ENCODE measurements at regions not wholly inside any gene's neighbourhood (a gene's known extent, or its start where the extent isn't known, plus 50 kb on each side); places are given as distances from the start of the nearest gene placed in this dataset.

DNA sequence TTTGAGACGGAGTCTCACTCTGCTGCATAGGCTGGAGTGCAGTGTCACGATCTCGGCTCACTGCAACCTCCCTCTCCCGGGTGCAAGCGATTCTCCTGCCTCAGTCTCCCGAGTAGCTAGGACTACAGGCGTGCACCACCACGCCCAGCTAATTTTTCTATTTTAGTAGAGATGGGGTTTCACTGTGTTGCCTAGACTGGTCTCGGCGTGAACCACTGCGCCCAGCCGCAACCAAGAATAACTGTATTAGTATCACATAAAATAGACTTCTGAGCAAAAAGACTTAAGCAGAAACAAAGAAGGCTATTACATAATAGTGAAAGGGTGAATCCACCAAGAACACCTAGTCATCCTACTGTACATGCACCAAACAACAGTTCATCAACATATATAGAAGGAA, 67.6 kb upstream of the TFEC start:
- Histone ChIP-seq H3K36me3 (ENCODE audit: insufficient read depth, low read length) (no peaks in the 10 kb centered on the region), H4K20me1 (ENCODE audit: insufficient read depth, low read depth, low read length) (no peaks in the 10 kb centered on the region), H3K4me2 (ENCODE audit: low read depth, low read length, poor library complexity, severe bottlenecking) (no peak overlapping the region), H3K9me3 (ENCODE audit: low read length) (no peaks in the 10 kb centered on the region), H3K27me3 (ENCODE audit: low read length) (no peaks in the 10 kb centered on the region), H2AFZ (ENCODE audit: low read length) (no peak overlapping the region), H3K9ac (ENCODE audit: low read length) (no peak overlapping the region), H3K27ac (ENCODE audit: low read length) (no peak overlapping the region), H3K4me3 (ENCODE audit: low read length) (no peak overlapping the region), H3K9me2 (replicated peaks; ENCODE audit: insufficient read depth, low read length) (no peaks in the 10 kb centered on the region), H3K4me1 (ENCODE audit: low read length) (no peaks in the 10 kb centered on the region), H3K79me2 (ENCODE audit: low read length) (no peaks in the 10 kb centered on the region)
- no peak for DNase-seq

DNA sequence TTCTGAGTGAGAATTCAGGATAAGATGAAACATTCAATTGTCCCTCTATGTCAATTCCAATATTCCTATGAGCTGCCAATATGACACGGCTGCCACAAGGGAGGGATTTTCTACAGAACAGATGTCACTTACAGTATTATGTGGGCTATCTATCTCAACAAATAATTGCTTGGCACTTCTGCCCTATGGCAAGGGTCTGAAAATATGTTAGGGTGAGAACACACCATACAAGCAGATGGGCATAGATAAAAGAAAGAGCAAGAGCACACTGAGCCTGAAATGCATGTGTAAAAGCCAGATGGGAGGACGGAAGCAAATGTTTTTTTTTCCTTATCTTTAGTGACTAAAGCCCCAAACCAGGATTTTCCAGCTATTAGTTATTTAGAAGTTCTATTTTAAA, 70.1 kb upstream of the TFEC start:
- Histone ChIP-seq H3K27me3 (ENCODE audit: low read length) (no peaks in the 10 kb centered on the region), H3K4me2 (ENCODE audit: low read depth, low read length, poor library complexity, severe bottlenecking) (no peak overlapping the region)
- no peak for DNase-seq

DNA sequence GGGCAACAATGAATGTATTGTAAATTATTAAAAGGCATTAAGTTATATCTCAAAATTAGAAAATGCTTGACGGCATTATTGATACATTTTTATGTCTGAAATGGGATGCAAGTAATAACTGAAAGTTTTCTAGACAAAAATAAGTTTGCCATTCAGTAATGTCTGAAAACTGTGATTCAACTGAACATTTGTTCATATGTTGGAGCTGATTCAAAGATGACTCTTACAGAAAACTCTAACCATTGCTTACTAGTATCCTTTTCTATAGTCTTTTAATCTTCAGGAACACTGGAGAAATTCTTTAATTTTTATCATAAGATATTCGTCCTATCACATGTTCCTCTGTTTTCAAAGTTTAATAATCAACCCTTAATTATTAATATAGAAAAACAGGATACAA, 71.1 kb upstream of the TFEC start:
- Histone ChIP-seq H3K4me1 (ENCODE audit: low read length) (no peaks in the 10 kb centered on the region), H3K27ac (ENCODE audit: low read length) (no peak overlapping the region), H4K20me1 (ENCODE audit: insufficient read depth, low read depth, low read length) (no peaks in the 10 kb centered on the region), H3K4me3 (ENCODE audit: low read length) (no peak overlapping the region), H3K9me3 (ENCODE audit: low read length) (no peaks in the 10 kb centered on the region), H3K4me2 (ENCODE audit: low read depth, low read length, poor library complexity, severe bottlenecking) (no peak overlapping the region), H3K9me2 (replicated peaks; ENCODE audit: insufficient read depth, low read length) (no peaks in the 10 kb centered on the region), H3K79me2 (ENCODE audit: low read length) (no peaks in the 10 kb centered on the region), H3K9ac (ENCODE audit: low read length) (no peak overlapping the region), H2AFZ (ENCODE audit: low read length) (no peak overlapping the region), H3K27me3 (ENCODE audit: low read length) (no peaks in the 10 kb centered on the region), H3K36me3 (ENCODE audit: insufficient read depth, low read length) (no peaks in the 10 kb centered on the region)
- no peak for DNase-seq

More for the DNA sequence above, 70.1 kb upstream of the TFEC start:
- H3K36me3 ChIP-seq (ENCODE audit: insufficient read depth, low read length): no peaks in the 10 kb centered on the region
- no peaks in the 10 kb centered on the region for H3K79me2 ChIP-seq (ENCODE audit: low read length)
- H3K9me2 ChIP-seq (replicated peaks; ENCODE audit: insufficient read depth, low read length): no peaks in the 10 kb centered on the region
- H3K4me1 ChIP-seq (ENCODE audit: low read length): no peaks in the 10 kb centered on the region
- no peak overlapping the region for H3K27ac ChIP-seq (ENCODE audit: low read length)
- no peak overlapping the region for H3K4me3 ChIP-seq (ENCODE audit: low read length)
- no peak overlapping the region for H2AFZ ChIP-seq (ENCODE audit: low read length)
- no peak overlapping the region for H3K9ac ChIP-seq (ENCODE audit: low read length)
- H3K9me3 ChIP-seq (ENCODE audit: low read length): no peaks in the 10 kb centered on the region
- H4K20me1 ChIP-seq (ENCODE audit: insufficient read depth, low read depth, low read length): no peaks in the 10 kb centered on the region

DNA sequence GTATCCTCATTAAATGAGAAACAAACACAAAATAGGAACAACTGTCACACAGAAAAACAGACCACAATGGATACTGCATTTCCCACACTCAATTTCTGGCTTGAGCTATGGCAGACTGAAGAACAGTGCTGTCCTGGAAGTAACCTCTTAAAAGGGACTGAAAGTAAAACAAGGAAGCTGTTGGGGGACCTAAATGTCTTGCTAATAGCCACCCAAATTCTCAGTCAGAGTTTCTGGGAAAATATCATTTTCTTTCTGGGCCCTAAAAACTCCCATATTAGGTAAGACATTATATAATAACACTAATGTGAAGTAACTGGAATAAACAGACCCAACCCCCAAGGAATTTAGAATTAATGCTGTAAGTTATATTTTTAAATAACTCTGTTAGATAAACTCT, 80.9 kb upstream of the TFEC start:
- H3K27ac ChIP-seq (ENCODE audit: low read length): no peak overlapping the region
- H3K79me2 ChIP-seq (ENCODE audit: low read length): no peaks in the 10 kb centered on the region
- H3K4me1 ChIP-seq (ENCODE audit: low read length): no peaks in the 10 kb centered on the region
- no peaks in the 10 kb centered on the region for H3K9me3 ChIP-seq (ENCODE audit: low read length)
- no peak overlapping the region for H3K4me2 ChIP-seq (ENCODE audit: low read depth, low read length, poor library complexity, severe bottlenecking)
- no peak overlapping the region for H3K9ac ChIP-seq (ENCODE audit: low read length)
- H3K4me3 ChIP-seq (ENCODE audit: low read length): no peak overlapping the region
- H3K9me2 ChIP-seq (replicated peaks; ENCODE audit: insufficient read depth, low read length): no peaks in the 10 kb centered on the region
- DNase-seq: no peak
- H4K20me1 ChIP-seq (ENCODE audit: insufficient read depth, low read depth, low read length): no peaks in the 10 kb centered on the region
- H3K27me3 ChIP-seq (ENCODE audit: low read length): no peaks in the 10 kb centered on the region
- no peaks in the 10 kb centered on the region for H3K36me3 ChIP-seq (ENCODE audit: insufficient read depth, low read length)
- H2AFZ ChIP-seq (ENCODE audit: low read length): no peak overlapping the region

DNA sequence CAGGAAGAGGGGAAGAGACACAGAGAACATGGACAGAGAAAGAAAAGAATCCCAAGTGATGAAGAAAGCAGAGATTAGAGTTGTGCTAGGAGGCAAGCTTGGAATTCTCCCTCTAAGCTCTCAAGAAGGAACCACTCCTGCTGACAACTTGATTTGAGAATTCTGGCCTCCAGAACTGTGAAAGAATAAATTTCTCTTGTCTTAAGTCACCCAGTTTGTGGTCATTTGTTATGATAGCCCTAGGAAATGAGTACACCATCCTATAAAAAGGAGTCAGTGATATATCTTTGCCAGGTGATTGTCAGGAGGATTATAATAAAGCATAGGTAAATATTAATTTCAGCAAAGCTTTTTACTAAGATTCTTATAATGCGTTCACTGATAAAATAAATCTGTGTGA, 82.7 kb upstream of the TFEC start:
- H3K27me3 ChIP-seq (ENCODE audit: low read length): no peaks in the 10 kb centered on the region
- no peak for DNase-seq
- no peak overlapping the region for H3K4me3 ChIP-seq (ENCODE audit: low read length)
- H3K9ac ChIP-seq (ENCODE audit: low read length): no peak overlapping the region
- H2AFZ ChIP-seq (ENCODE audit: low read length): no peak overlapping the region
- no peaks in the 10 kb centered on the region for H3K4me1 ChIP-seq (ENCODE audit: low read length)
- no peak overlapping the region for H3K27ac ChIP-seq (ENCODE audit: low read length)
- H3K9me2 ChIP-seq (replicated peaks; ENCODE audit: insufficient read depth, low read length): no peaks in the 10 kb centered on the region
- no peak overlapping the region for H3K4me2 ChIP-seq (ENCODE audit: low read depth, low read length, poor library complexity, severe bottlenecking)
- H3K9me3 ChIP-seq (ENCODE audit: low read length): no peaks in the 10 kb centered on the region
- H3K36me3 ChIP-seq (ENCODE audit: insufficient read depth, low read length): no peaks in the 10 kb centered on the region
- no peaks in the 10 kb centered on the region for H4K20me1 ChIP-seq (ENCODE audit: insufficient read depth, low read depth, low read length)
- H3K79me2 ChIP-seq (ENCODE audit: low read length): no peaks in the 10 kb centered on the region

DNA sequence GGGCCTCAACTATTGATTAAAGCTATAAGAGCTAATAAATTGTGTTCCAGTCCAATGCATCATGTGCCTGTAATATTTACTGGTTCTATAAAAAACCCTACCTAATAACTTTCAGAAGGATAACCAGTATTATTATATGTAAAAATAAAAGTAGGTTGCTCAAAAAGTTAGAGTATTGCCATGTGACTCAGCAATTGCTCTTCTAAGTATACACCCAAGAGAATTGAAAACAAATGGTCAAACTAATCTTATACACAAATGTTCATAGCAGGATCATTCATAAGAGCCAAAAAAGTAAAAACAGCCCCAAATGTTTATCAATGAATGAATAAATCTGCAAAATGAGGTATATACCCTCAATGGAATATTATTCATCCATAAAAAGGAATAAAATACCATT, 89.5 kb upstream of the TES start:
- H3K27ac ChIP-seq (ENCODE audit: low read length): no peak overlapping the region

DNA sequence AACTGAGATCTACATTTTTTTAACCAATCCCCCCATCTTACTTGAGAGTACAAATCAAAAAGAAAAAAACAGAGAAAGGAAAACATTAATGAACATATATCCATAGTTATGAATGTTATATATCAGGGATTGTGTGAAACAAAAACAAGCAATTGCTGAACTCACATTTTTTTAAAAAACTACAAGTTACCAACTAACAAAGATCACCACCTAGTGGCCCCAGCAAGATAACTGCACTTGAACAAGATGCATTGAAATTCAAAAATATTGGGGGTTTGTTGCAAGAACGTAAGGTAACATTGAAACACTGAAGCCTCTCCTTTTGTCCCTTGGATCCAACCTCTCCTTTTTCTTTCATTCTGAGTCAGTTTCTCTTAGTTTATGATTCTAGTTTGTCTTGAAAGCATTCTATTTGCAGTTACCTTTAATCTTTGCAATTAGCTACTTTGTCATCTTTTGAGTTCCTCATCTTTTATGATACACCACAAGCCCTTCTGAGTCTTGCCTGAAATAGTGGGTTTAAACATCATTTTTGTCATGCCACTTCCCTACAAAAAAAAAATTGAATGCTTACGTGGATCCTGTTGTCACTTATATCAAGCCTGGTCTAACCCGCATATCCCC, 87.3 kb upstream of the TES start:
- H2AFZ ChIP-seq (ENCODE audit: low read length): no peak overlapping the region

More for the DNA sequence above, 89.5 kb upstream of the TES start:
- no peak overlapping the region for H3K4me3 ChIP-seq (ENCODE audit: low read length)
- H3K9me3 ChIP-seq (ENCODE audit: low read length): no peaks in the 10 kb centered on the region
- H3K9ac ChIP-seq (ENCODE audit: low read length): no peak overlapping the region
- no peak for DNase-seq
- no peaks in the 10 kb centered on the region for H3K4me1 ChIP-seq (ENCODE audit: low read length)
- no peaks in the 10 kb centered on the region for H3K36me3 ChIP-seq (ENCODE audit: insufficient read depth, low read length)
- H2AFZ ChIP-seq (ENCODE audit: low read length): no peak overlapping the region
- H4K20me1 ChIP-seq (ENCODE audit: insufficient read depth, low read depth, low read length): no peaks in the 10 kb centered on the region
- no peaks in the 10 kb centered on the region for H3K9me2 ChIP-seq (replicated peaks; ENCODE audit: insufficient read depth, low read length)
- no peaks in the 10 kb centered on the region for H3K79me2 ChIP-seq (ENCODE audit: low read length)
- H3K4me2 ChIP-seq (ENCODE audit: low read depth, low read length, poor library complexity, severe bottlenecking): no peak overlapping the region
- H3K27me3 ChIP-seq (ENCODE audit: low read length): no peaks in the 10 kb centered on the region

DNA sequence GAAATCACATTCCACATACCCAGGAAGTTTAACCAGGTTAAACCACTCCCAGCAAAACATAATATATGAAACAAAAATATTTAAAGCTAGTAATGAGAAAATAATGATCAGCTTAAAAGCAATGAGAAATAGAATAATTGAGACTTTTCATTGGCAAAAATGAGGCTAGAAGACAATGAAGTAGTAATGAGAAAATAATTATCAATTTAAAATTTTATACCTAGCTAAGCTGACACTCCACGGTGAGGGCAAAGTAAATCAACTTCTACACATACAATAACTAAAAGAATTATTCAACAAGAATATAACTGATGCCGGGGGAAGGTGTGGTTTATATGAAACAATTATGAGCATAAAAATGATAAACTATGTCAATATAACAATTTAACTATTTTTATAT, 82.2 kb upstream of the TES start:
- H3K9me3 ChIP-seq (ENCODE audit: low read length): no peaks in the 10 kb centered on the region
- no peaks in the 10 kb centered on the region for H3K4me1 ChIP-seq (ENCODE audit: low read length)
- H3K36me3 ChIP-seq (ENCODE audit: insufficient read depth, low read length): no peaks in the 10 kb centered on the region
- no peak overlapping the region for H3K4me2 ChIP-seq (ENCODE audit: low read depth, low read length, poor library complexity, severe bottlenecking)
- no peaks in the 10 kb centered on the region for H3K27me3 ChIP-seq (ENCODE audit: low read length)
- no peaks in the 10 kb centered on the region for H4K20me1 ChIP-seq (ENCODE audit: insufficient read depth, low read depth, low read length)
- no peak overlapping the region for H3K9ac ChIP-seq (ENCODE audit: low read length)
- no peak overlapping the region for H3K27ac ChIP-seq (ENCODE audit: low read length)
- H2AFZ ChIP-seq (ENCODE audit: low read length): no peak overlapping the region
- H3K4me3 ChIP-seq (ENCODE audit: low read length): no peak overlapping the region
- H3K9me2 ChIP-seq (replicated peaks; ENCODE audit: insufficient read depth, low read length): no peaks in the 10 kb centered on the region
- H3K79me2 ChIP-seq (ENCODE audit: low read length): no peaks in the 10 kb centered on the region
- DNase-seq: no peak

More for the DNA sequence above, 87.3 kb upstream of the TES start:
- Histone ChIP-seq H3K9me2 (replicated peaks; ENCODE audit: insufficient read depth, low read length) (no peaks in the 10 kb centered on the region), H3K27me3 (ENCODE audit: low read length) (no peaks in the 10 kb centered on the region), H3K4me3 (ENCODE audit: low read length) (no peak overlapping the region), H3K4me2 (ENCODE audit: low read depth, low read length, poor library complexity, severe bottlenecking) (no peak overlapping the region), H3K79me2 (ENCODE audit: low read length) (no peaks in the 10 kb centered on the region), H3K4me1 (ENCODE audit: low read length) (no peaks in the 10 kb centered on the region), H3K36me3 (ENCODE audit: insufficient read depth, low read length) (no peaks in the 10 kb centered on the region), H3K9ac (ENCODE audit: low read length) (no peak overlapping the region), H3K27ac (ENCODE audit: low read length) (no peak overlapping the region), H4K20me1 (ENCODE audit: insufficient read depth, low read depth, low read length) (no peaks in the 10 kb centered on the region), H3K9me3 (ENCODE audit: low read length) (no peaks in the 10 kb centered on the region)
- peak; percentile 65 for DNase-seq

DNA sequence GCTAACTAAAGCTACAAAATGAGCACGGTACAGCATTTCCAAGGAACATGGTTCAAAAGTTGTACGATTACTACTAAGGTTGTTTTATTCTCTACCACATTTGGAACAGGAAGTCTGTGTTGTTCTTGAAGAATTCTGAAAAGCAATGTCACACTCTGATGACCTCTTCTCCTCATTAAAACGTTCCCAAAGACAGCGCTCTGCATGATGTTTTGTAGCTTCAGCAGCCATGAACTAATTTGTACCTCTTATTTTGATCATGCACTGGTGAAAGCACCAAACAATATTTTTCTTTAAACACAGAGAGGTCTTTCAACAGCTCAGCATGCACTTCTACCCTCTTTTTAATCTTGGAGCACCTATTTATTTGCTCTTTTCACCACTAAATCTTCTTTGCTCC, 75.0 kb upstream of the TES start:
- Histone ChIP-seq H3K9me3 (ENCODE audit: low read length) (no peaks in the 10 kb centered on the region), H3K27ac (ENCODE audit: low read length) (no peak overlapping the region), H3K79me2 (ENCODE audit: low read length) (no peaks in the 10 kb centered on the region), H3K27me3 (ENCODE audit: low read length) (no peaks in the 10 kb centered on the region), H3K9me2 (replicated peaks; ENCODE audit: insufficient read depth, low read length) (no peaks in the 10 kb centered on the region), H3K4me2 (ENCODE audit: low read depth, low read length, poor library complexity, severe bottlenecking) (no peak overlapping the region), H4K20me1 (ENCODE audit: insufficient read depth, low read depth, low read length) (no peaks in the 10 kb centered on the region), H3K4me1 (ENCODE audit: low read length) (no peaks in the 10 kb centered on the region), H2AFZ (ENCODE audit: low read length) (no peak overlapping the region), H3K9ac (ENCODE audit: low read length) (no peak overlapping the region), H3K4me3 (ENCODE audit: low read length) (no peak overlapping the region), H3K36me3 (ENCODE audit: insufficient read depth, low read length) (no peaks in the 10 kb centered on the region)
- no peak for DNase-seq

All from Karpas-422 (cell line).